Panc1 (cell line): ENCODE measurements at regions not wholly inside any gene's neighbourhood (a gene's known extent, or its start where the extent isn't known, plus 50 kb on each side); places are given as distances from the start of the nearest gene placed in this dataset.

Source experiments
- ATAC-seq: fragments of 200-7000 bp; cut with Tn5 transposase; 2 replicates; pipeline ENCODE4 v1.9.1; 2020; ENCODE audit warnings: mild to moderate bottlenecking, moderate library complexity
- BruUV-seq: library from RNA; stranded (reverse); fragments of 400-500 nt; replicated peaks from 2 replicates; lab custom pipeline; 2021; lab: Mats Ljungman, UMichigan
- CTCF ChIA-PET: fragments of 300-600 bp; sonication (Branson Sonifier 250); formaldehyde crosslinking; loops from one replicate; lab custom pipeline; 2022; ENCODE audit warnings: antibody characterized with exemption; lab: Charles Lee
- POLR2A ChIA-PET: fragments of 300-600 bp; sonication (Branson Sonifier 250); formaldehyde crosslinking; loops from one replicate; lab custom pipeline; 2022; ENCODE audit warnings: antibody characterized with exemption; lab: Charles Lee
- DNase-seq: peaks from one replicate; pipeline ENCODE4 v3.0.0-alpha.2; 2010; ENCODE audit warnings: low read depth, low spot score
- H3K27ac ChIP-seq: 2 replicates; pipeline ENCODE4 v1.5.1; 2011; ENCODE audit warnings: mild to moderate bottlenecking, low read length, inconsistent platforms
- H3K27me3 ChIP-seq: fragments of 200-500 bp; sonication (Bioruptor generic); 2 replicates; pipeline ENCODE4 v1.6.0; 2014; ENCODE audit warnings: low read length, inconsistent platforms; ENCODE audit not compliant: control insufficient read depth, insufficient read depth
- H3K36me3 ChIP-seq: fragments of 200-500 bp; sonication (Bioruptor generic); 2 replicates; pipeline ENCODE4 v1.5.1; 2014; ENCODE audit warnings: inconsistent platforms, mild to moderate bottlenecking, low read length, moderate library complexity; ENCODE audit not compliant: control insufficient read depth, insufficient read depth
- H3K4me1 ChIP-seq: 2 replicates; pipeline ENCODE4 v1.5.1; 2011; ENCODE audit warnings: inconsistent platforms, mild to moderate bottlenecking, low read length, moderate library complexity; ENCODE audit not compliant: control insufficient read depth, insufficient read depth
- H3K4me3 ChIP-seq, 2 experiments: 2 replicates each; pipeline ENCODE4 v1.5.1; 2011 to 2012; ENCODE audit warnings: low read depth in 2 of 2, low read length in 2 of 2, mild to moderate bottlenecking in 2 of 2, inconsistent platforms in 1 of 2, moderate library complexity in 1 of 2
- H3K9me3 ChIP-seq: fragments of 200-500 bp; sonication (Bioruptor generic); 2 replicates; pipeline ENCODE4 v1.5.1; 2014; ENCODE audit warnings: low read depth, mild to moderate bottlenecking, inconsistent platforms, low read length, moderate library complexity; ENCODE audit not compliant: control insufficient read depth, insufficient read depth
- POLR2AphosphoS5 ChIP-seq: IDR thresholded peaks from 2 replicates; pipeline ENCODE4 v1.6.1; 2012; ENCODE audit warnings: mild to moderate bottlenecking, low read depth, low read length, moderate library complexity
- SIN3A ChIP-seq: IDR thresholded peaks from 2 replicates; pipeline ENCODE4 v1.6.1; 2012; ENCODE audit warnings: low read depth, mild to moderate bottlenecking, low read length, moderate library complexity, borderline replicate concordance; ENCODE audit not compliant: insufficient read depth
- TCF7L2 ChIP-seq: IDR thresholded peaks from 2 replicates; pipeline ENCODE4 v1.6.1; 2011; ENCODE audit warnings: mild to moderate bottlenecking, low read depth, low read length, inconsistent platforms
- in situ Hi-C: cut with HindIII; loops from 2 replicates; pipeline ENCODE4 v1.10.0; 2016; ENCODE audit warnings: low sequenced_read_pairs, low pct_unique_long_range_greater_than_20kb
- intact Hi-C: fragments of 100-400 bp; cut with micrococcal nuclease; formaldehyde crosslinking; loops from one replicate; pipeline ENCODE4 v1.10.0; 2022; ENCODE audit not compliant: unreplicated experiment
- TF ChIP-seq, protein P1 (sequence below), 2 experiments: IDR thresholded peaks; 2 replicates each; pipeline ENCODE4 v1.6.1; 2011 to 2012; ENCODE audit warnings: low read depth in 2 of 2, control low read depth in 1 of 2, low read length in 1 of 2, mild to moderate bottlenecking in 1 of 2, moderate library complexity in 1 of 2; ENCODE audit not compliant: insufficient read depth in 1 of 2
- TF ChIP-seq, protein P2 (sequence below): fragments of 450-650 bp; IDR thresholded peaks from 2 replicates; pipeline ENCODE4 v1.5.1; 2017; ENCODE audit warnings: mild to moderate bottlenecking

DNA sequence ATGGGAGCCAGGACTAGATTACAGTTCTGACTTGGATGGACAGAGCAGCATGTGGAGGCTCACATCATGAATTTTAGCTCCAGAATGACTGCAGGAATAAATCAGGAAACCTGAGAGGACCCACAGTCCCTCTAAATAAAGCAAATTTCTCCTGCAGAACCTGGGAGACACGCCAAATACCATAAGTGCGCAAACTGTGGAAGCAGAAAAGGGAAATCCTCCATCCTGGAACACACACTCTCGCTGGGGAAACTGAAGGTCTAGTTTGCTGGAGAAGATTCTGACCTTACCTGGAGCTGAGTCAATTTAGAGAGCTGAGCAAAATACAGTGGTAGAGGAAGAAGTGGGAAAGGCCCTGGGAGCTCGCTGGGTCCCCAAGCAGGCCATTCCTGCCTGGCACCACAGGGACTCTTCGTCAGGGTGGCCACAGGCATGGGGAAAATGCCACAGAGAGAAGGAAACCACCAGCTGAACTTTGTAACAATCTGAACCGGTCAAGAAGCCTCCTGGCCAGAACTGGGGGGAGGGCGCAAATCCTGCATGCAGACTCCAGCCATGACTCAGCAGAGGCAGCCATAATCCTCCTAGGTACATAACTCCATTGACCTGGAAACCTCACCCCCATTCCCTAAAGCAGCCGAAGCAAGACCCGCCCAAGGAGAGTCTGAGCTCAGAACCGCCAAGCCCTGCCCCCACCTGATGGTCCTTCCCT, 390.9 kb downstream of the LRRC70 start:
- no peaks in the 10 kb centered on the region for H3K4me1 ChIP-seq
- POLR2A ChIA-PET: no interaction called here
- H3K4me3 ChIP-seq: no peak overlapping the region
- H3K36me3 ChIP-seq: no peaks in the 10 kb centered on the region
- BruUV-seq: no TSS peak
- no peak overlapping the region for H3K27ac ChIP-seq
- intact Hi-C loops: no loop called here
- DNase-seq (no peak), ATAC-seq (no peak)
- no peaks in the 10 kb centered on the region for H3K9me3 ChIP-seq
- CTCF ChIA-PET: no interaction called here
- in situ Hi-C loops: no loop called here
- no peaks in the 10 kb centered on the region for H3K27me3 ChIP-seq
- TF ChIP-seq, protein P1, sequence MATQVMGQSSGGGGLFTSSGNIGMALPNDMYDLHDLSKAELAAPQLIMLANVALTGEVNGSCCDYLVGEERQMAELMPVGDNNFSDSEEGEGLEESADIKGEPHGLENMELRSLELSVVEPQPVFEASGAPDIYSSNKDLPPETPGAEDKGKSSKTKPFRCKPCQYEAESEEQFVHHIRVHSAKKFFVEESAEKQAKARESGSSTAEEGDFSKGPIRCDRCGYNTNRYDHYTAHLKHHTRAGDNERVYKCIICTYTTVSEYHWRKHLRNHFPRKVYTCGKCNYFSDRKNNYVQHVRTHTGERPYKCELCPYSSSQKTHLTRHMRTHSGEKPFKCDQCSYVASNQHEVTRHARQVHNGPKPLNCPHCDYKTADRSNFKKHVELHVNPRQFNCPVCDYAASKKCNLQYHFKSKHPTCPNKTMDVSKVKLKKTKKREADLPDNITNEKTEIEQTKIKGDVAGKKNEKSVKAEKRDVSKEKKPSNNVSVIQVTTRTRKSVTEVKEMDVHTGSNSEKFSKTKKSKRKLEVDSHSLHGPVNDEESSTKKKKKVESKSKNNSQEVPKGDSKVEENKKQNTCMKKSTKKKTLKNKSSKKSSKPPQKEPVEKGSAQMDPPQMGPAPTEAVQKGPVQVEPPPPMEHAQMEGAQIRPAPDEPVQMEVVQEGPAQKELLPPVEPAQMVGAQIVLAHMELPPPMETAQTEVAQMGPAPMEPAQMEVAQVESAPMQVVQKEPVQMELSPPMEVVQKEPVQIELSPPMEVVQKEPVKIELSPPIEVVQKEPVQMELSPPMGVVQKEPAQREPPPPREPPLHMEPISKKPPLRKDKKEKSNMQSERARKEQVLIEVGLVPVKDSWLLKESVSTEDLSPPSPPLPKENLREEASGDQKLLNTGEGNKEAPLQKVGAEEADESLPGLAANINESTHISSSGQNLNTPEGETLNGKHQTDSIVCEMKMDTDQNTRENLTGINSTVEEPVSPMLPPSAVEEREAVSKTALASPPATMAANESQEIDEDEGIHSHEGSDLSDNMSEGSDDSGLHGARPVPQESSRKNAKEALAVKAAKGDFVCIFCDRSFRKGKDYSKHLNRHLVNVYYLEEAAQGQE (IDR thresholded peaks at IDR 0.05; ENCODE audit: insufficient read depth in 1 of 2, low read depth in 2 of 2, low read length in 1 of 2): no peak
- TF ChIP-seq POLR2AphosphoS5 (no peak), TCF7L2 (no peak), SIN3A (no peak)
- TF ChIP-seq, protein P2, sequence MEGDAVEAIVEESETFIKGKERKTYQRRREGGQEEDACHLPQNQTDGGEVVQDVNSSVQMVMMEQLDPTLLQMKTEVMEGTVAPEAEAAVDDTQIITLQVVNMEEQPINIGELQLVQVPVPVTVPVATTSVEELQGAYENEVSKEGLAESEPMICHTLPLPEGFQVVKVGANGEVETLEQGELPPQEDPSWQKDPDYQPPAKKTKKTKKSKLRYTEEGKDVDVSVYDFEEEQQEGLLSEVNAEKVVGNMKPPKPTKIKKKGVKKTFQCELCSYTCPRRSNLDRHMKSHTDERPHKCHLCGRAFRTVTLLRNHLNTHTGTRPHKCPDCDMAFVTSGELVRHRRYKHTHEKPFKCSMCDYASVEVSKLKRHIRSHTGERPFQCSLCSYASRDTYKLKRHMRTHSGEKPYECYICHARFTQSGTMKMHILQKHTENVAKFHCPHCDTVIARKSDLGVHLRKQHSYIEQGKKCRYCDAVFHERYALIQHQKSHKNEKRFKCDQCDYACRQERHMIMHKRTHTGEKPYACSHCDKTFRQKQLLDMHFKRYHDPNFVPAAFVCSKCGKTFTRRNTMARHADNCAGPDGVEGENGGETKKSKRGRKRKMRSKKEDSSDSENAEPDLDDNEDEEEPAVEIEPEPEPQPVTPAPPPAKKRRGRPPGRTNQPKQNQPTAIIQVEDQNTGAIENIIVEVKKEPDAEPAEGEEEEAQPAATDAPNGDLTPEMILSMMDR: no peak

DNA sequence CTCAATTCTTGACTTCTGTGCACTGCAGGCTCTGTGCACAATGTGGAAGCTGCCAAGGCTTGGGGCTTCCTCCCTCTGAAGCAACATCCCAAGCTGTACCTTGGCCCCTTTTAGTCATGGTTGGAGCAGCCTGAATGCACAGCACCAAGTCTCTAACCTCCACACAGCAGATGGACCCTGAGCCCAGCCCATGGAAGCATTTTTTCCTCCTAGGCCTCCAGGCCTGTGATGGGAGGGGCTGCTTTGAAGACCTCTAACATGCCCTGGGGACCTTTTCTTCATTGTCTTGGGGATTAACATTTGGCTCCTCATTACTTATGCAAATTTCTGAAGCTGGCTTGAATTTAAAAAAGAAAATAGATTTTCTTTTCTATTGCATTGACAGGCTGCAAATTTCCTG, 385.8 kb downstream of the LRRC70 start:
- POLR2A ChIA-PET: no interaction called here
- no peak overlapping the region for H3K4me3 ChIP-seq
- in situ Hi-C loops: no loop called here
- no peak overlapping the region for H3K27ac ChIP-seq
- H3K27me3 ChIP-seq: no peaks in the 10 kb centered on the region
- CTCF ChIA-PET: no interaction called here
- BruUV-seq: no TSS peak
- intact Hi-C loops: no loop called here
- DNase-seq (no peak), ATAC-seq (no peak)
- H3K9me3 ChIP-seq: no peaks in the 10 kb centered on the region
- no peak for TF ChIP-seq TCF7L2
- no peak for TF ChIP-seq SIN3A
- TF ChIP-seq POLR2AphosphoS5: no peak
- TF ChIP-seq, protein P2: no peak
- TF ChIP-seq, protein P1 (IDR thresholded peaks at IDR 0.05; ENCODE audit: insufficient read depth in 1 of 2, low read depth in 2 of 2, low read length in 1 of 2): no peak
- no peaks in the 10 kb centered on the region for H3K4me1 ChIP-seq
- H3K36me3 ChIP-seq: no peaks in the 10 kb centered on the region
